ENCODE measurements at regions not wholly inside any gene's neighbourhood (a gene's known extent, or its start where the extent isn't known, plus 50 kb on each side); places are given as distances from the start of the nearest gene placed in this dataset.

DNA sequence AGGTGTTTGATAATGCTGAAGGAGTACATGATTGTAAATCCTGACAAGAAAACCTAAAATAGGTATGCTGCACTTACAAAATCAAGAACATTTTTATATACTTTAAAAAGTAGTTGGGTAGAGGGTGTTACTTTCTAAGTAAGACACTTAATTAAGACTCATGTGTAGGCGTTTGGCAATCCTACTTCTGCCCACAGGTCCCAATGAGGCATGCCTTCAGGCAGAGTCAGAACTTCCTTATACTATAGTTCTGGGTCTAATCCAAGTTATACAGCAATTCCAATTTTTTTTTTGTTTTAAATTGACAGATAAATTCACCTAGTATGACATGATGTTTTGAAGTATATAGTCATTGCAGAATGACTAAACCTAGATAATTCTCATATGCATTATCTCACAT, 1188.5 kb upstream of the PHF14 start:
- no peak for TF ChIP-seq GATA2 (IDR thresholded peaks at IDR 0.05; ENCODE audit: low read depth, low read length)
- no peak for TF ChIP-seq GATA3 (IDR thresholded peaks at IDR 0.05; ENCODE audit: low read depth, low read length)
